GM19468 (cell line): ENCODE measurements at regions not wholly inside any gene's neighbourhood (a gene's known extent, or its start where the extent isn't known, plus 50 kb on each side); places are given as distances from the start of the nearest gene placed in this dataset.

Experiments
- ATAC-seq: cut with Tn5 transposase; IDR thresholded peaks from one replicate; pipeline ENCODE4 v1.9.1; 2021; ENCODE audit warnings: mild to moderate bottlenecking, moderate library complexity, moderate number of reproducible peaks; ENCODE audit not compliant: unreplicated experiment; ENCODE audit errors: extremely low read depth

DNA sequence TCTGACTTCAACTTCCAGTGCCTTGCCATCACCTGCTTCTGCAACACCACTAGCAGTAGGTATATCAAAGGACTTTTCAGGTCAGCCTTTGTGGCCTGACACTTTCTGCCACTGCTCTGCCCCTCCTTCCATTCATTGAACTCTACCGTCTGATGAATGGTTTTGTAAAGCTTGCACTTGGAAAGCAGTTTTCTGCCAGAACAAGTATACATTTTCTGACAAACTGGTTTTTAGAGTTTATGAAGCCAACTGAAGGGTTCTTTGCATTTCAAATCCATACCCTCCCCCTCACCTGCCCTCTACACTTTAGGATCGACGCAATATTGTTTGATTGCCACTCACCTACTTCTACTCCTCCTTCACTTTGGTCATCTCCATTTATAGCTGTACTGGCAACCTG, 603.1 kb downstream of the HACE1 start:
- no peak for ATAC-seq

DNA sequence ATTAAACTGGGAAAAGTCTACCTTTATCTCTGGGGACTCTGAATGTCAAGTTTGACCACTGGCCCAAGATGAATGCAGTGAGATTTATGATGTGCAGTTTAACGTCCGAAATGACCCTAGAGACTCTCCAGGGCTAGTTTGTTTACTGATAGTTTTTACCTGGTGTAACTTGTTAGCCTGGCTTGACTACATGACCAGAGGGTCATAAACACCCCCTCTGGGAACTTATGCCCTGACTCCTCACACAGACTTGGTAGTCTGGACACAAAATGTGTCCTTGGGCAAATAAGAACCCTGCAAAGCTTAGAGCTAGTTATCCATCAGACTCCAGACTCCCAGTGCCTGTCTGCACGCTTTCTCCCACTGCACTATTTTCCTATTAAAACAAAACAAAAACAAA, 606.5 kb downstream of the HACE1 start:
- no peak for ATAC-seq

DNA sequence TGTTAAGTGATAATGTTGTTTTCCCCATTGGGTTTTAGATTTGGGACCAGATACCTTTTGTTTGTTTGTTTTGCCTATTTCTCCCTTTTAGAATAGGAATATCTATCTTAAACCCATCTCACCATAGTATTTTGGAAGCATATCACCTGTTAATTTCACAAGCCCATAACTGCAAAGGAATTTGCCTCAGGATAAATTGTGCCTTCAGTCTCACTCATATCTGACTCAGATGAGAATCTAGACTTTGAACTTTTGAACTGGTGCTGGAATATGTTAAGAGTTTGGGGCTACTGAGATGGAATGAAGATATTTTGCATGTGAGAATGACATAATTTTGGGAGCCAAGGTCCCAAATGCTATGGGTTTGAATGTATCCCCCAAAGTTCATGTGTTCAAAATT, 607.4 kb downstream of the HACE1 start:
- ATAC-seq = no peak

DNA sequence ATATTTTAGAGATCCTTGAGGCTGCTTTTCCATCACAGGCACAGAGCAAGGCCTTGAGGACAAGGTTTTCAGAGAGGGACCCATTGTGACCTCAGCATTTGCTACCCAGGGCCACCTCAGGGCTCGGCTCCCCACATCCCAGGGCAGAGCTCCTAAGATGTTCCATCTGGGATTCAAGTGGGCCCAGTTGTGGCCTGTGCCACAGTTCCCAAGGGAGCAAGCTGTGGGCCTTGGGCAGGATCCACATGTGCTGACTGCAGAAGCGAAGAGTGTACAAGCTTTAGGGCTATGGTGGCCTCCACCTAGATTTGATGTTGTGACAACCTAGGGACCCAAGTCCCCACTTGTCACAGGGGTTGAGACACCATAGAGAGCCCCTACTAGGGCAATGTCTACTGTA, 608.1 kb downstream of the HACE1 start:
- ATAC-seq = no peak

DNA sequence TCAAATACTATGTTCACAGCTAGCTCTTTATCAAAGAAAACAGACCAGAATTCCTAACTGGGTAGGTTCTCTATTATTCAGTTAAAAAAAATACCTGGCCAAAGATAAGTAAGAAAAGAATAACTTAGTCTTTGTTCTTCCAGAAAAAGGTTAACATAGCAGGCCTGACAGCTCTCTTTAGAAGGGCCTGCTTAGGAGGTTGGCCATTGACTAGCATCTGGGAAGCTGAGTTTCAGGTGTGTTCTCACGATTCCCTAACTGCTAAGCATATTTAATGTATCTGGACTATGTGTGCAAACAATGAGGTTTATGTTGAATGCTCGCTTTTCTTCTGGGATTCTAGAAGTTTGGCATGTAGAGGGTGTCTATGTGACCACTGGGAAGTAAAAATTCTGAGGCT, 618.9 kb downstream of the HACE1 start:
- ATAC-seq = no peak

DNA sequence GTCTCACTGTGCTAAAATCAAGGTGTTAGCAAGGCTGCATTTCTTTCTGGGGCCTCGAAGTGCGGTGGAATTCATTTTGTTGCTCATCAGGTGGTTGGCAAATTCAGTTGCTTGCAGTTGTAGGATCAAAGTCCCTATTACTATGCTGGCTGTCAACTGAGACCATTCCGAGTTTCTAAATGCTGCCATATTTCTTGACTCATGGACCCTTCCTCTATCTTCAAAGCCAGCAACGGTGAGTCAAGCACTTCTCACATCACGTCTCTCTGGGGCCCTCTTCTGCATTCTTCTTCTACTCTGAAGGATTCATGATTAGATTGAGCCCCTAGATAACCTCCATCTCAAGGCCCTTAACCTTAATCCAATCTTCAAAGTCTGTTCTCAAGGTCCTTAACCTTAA, 619.7 kb downstream of the HACE1 start:
- ATAC-seq = no peak

DNA sequence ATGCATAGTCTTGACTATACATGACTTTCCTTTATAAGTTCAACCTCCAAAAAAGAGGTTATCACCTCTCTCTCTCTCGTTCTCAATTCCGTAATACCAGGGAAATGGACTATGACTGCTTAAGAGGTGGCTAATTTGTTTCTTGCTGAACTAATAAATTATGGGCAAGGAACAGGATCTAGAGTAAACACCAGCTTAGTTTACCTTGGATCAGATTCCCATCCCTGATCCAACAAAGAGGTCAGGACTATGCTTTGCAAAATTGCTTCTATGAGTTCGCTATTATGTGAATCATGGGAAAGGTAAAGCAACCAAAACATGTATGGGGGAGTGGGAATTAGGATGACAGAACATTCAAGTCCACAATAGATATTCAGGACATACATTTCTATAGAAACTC, 630.7 kb downstream of the HACE1 start:
- ATAC-seq = no peak

DNA sequence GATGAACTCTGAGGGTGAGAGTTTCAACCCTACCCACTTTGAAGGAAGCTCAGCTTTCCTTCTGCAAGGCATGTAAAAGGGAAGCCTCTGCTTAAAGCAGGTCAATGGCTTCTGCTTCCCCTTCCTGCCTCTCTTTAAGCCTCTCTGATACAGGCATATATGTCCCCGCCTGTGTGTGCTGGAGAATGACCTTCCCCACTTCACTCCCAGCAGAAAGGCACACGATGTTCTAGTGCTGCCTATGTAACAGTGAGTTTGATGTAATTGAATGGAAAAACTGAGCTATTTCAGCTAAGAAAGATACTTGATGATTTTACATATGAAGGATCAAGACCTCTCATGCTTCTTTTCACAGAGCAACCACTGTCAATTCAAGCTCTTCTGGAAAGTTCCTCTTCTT, 632.2 kb downstream of the HACE1 start:
- no peak for ATAC-seq

DNA sequence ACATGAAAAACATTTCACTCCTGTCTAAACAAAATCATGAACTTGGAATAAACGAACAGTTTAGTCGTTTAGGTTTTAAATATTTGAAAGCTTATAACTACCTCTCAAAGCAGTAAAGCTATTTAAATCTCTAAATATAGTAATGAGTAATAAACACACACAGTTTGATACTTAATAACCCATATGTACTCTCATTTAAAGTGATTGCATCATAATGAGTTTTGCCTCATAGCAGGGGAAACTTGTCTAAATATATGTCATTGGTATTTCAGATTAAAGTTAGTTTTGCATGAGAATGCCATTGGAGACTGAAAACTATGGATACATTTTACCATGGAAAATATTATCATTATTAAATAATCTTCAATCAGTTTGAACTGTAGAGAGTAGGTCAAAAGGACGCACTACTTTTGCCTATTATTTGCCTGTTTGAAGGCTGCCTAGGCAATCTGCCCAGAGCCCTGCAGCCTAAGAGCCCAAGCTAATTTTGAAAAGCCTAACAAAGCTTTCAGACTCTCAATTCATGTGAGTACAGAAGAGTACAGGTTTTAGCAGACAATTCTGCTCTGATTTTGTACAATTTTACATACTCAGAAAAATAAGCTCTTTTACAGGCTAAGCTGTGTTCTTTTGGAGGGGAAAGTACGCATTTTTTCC, 632.8 kb downstream of the HACE1 start:
- no peak for ATAC-seq

DNA sequence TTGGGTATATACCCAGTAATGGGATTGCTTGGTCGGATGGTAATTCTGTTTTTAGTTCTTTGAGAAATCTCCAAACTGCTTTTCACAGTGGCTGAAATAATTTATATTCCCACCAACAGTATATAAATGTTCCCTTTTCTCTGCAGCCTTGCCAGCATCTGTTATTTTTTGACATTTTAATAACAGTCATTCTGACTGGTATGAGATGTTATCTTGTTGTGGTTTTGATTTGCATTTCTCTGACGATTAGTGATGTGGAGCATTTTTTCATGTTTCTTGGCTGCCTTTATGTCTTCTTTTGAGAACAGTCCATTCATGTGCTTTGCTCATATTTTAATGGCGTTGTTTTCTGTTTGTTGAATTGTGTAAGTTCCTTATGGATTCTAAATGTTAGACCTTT, 641.6 kb downstream of the HACE1 start:
- ATAC-seq = no peak

DNA sequence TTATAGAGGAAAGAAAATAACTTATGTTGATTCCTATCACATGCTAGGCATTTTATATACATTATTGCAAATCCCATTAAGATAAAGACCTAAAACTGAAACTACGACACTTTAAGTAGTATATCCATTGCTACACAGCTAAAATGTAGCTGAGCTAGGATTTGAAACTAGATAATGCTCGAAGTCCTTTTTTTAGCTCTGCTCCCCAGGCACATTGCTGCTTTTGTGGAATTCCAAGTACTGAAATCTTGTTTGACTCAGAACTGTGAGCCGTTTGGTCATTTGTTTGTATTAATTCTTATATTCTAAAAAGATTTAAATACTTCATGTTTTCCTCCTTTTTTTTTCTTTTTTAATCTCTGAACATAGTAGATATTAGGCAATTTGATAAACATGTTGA, 644.8 kb downstream of the HACE1 start:
- no peak for ATAC-seq

DNA sequence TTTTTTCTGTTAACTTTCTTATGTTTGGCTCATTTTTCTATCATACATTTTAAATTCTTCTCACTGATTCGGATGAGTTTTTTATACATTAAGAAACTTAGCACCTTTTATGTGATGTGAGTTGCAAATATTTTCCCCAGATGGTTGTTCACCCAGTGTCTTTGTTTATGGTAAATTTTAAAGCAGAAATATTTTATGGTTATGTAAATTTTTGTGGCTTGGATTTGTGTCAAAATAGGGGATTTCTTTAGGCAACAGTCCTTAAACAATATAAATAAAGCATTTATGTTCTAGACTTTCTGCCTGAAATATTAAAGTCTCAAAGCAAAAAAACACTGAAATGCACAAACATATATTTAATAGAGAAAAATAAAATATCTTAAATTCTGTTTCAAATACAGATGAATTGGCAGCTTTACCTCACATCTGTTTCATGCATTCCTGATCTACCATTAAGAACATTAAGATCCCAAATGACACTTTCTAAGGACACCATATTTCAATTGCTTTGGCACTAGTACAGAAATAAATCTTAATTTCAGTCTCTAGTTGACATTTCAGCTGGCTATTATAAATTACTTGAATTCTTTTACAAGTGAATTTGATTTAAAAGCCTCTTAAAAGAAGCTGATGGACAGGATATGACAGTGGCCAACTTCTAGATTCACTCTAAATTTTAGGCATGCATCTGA, 646.6 kb downstream of the HACE1 start:
- ATAC-seq = no peak

DNA sequence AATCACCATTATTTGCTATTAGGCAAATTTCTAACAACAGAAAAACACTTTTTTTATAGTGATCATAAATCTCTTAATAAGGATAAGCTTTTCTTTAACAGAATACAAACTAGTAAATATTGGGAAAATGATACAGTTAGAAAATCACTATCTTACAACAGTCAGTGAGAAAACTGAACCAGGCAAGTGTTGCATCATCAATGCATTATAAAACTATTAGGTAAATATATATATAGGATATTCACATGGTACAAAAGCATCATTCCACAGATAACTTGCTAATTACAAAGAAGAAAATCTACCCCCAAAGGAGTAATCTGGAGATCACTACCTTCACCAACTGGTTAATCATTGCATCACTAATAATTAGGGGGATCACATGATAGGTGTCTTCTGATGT, 652.1 kb downstream of the HACE1 start:
- no peak for ATAC-seq

DNA sequence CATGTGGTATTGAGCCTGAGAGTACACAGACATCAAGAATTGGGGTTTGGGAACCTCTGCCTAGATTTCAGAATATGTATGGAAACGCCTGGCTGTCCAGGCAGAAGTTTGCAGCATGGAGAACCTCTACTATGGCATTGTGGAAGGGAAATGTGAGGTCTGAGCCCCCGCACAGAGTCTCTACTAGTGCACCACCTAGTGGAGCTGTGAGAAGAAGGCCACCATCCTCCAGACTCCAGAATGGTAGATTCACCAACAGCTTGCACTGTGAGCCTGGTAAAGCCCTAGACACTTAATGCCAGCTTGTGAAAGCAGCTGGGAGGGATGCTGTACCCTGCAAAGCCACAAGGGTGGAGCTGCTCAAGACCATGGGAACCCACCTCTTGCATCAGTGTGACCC, 658.2 kb downstream of the HACE1 start:
- no peak for ATAC-seq

DNA sequence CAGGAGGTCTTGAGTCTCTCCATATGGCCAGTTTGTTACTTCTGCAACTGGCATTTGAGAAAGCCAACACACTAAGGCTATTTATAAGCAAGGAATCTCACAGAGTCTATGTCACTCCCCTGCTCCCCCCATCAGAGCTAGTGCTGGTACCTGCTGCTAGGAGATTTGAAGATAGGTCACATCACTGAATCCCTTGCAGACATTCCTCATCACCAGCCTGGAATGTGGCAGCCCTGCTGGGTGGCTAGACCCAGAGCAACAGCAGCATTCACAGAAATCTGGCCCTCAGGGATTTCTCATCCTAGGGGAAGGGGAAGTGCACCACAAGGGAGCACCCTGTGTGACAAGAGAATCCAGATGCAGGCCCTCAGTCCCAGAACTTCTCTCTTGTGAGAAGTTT, 672.1 kb downstream of the HACE1 start:
- ATAC-seq = no peak

DNA sequence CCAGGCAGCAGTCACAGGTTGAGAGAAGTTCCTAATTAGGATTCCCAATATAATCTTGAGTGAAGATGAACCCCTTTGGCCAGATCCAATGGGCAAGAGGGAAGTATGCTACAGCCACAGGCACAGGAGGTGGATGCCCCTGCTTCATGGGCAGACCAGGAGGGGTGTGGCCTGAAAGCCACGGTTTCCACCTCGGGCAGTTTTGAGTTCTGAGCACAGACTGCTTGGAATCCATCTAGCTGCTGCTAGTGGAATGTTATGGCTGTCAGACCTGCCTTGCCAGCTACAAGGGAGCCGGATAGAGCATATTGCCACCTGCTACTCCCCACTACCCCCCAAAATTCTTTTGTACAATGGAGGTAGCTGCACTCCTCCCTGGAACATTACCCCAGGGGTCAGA, 672.9 kb downstream of the HACE1 start:
- ATAC-seq = no peak

DNA sequence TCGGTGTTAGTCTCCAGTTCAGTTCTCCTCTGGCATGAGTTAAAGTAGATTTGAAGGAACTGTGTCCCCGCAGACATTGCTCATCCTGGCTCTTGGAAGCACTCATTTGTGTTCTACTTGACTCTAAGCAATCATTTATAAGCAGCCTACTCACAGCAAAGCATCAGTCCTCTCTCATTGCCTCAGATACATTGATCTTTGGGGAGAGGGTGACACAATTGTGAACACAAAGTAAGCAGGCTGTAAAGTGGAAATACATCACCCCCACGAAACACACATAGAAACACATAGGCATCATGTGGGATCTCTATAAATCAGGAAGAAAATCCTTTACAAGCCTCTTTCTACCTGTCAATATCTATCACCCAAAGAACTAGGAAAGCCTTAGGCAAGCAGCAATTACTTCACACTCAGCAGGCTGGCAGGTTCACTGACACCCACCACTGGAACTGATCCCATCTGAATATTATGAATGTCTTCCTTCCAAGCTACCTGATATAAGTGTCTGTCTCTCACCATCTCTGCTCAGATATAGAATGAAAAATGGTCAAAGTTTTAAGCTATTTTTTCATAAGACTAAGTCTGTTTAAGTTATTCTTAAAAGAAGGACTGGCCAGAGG, 675.8 kb downstream of the HACE1 start:
- ATAC-seq = no peak

DNA sequence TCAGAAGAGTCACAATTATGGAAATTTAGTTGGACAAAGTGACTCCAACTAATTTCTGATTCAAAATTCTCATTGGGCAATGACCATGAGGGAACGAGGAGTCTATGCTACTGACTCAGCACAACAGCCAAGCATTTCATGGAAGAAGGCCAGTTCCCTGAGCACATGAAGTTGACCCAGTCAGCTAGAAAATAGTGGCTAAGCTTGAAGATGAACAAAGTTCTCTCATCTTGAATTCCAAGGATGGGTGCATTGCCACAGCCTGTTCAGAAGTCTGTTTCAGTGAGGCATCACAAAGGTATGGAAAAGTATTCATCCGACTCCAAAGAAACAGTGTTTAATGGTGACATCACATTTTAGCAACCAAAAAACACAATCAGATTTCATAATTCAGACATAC, 676.9 kb downstream of the HACE1 start:
- no peak for ATAC-seq

DNA sequence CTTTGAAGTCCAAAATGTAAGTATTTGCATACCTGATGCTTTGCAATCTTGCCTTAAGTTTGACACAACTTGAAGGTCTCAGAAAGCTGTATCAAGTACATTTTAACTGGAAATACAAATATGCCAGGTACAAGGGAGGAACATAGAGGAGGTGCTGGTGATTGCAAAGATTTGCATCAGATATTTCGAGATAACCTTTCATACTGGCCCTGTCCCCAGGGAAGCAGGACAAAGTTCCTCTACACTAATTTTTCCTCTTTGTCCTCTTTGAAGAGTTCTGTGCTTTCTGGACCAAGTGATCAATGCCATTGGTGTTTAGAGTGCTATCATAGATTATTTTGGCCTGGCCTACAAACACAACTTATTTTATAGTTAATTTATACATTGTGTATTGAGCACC, 686.1 kb downstream of the HACE1 start:
- no peak for ATAC-seq

DNA sequence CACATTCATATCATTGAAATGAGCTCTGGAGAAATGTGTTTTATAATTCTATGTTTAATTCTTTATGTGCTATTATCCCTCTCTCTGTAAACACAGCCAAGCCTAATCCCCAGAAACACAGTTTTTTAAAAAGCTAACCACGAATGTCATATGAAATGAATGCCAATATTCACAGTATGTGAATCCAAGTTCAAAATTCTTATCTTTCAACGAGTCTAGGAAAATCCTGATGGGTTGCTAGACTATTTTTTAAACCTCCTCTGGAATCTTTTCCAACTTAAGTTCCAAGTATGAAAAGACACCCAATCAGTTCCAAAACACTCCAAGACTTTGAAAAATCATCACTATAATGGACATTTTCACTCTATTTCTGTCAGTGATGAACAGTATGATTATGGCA, 689.3 kb downstream of the HACE1 start:
- no peak for ATAC-seq

DNA sequence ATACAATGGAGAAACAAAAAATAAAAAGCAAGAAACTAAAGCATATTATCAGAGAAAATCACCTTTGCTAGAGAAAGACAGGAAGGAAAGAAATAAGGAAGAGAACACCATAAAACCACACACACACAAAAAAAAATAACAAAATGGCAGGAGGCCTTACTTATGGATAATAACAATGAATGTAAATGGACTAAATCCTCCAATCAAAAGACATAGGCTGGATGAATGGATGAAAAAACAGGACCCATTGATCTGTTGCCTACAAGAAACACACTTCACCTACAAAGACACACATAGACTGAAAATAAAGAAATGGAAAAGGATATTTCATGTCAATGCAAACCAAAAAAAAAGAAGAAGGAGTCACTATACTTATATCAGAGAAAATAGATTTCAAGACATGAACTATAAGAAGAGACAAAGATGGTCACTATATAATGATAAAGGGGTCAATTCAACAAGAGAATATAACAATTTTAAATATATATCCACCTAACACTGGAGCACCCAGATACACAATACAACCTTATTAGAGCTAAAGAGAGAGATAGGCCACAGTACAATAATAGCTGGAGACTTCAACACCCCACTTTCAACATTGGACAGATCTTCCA, 693.6 kb downstream of the HACE1 start:
- ATAC-seq = no peak
